H9 (cell line): ENCODE measurements at regions not wholly inside any gene's neighbourhood (a gene's known extent, or its start where the extent isn't known, plus 50 kb on each side); places are given as distances from the start of the nearest gene placed in this dataset.

Experiments
- DNase-seq: peaks from one replicate; pipeline ENCODE4 v3.0.0-alpha.2; 2017
- H2AFZ ChIP-seq: one replicate; pipeline ENCODE4 v1.6.1; 2013; ENCODE audit warnings: mild to moderate bottlenecking, low read length, control low read depth, moderate library complexity
- H2AK5ac ChIP-seq: 2 replicates; pipeline ENCODE4 v1.6.1; 2013; ENCODE audit warnings: low read length, control low read depth, mixed read lengths; ENCODE audit not compliant: insufficient read length
- H2BK120ac ChIP-seq: one replicate; pipeline ENCODE4 v1.6.1; 2013; ENCODE audit warnings: low read depth, mild to moderate bottlenecking, low read length, control low read depth, inconsistent platforms; ENCODE audit not compliant: poor library complexity, severe bottlenecking
- H2BK12ac ChIP-seq: 2 replicates; pipeline ENCODE4 v1.6.1; 2013; ENCODE audit warnings: low read length, control low read depth, mixed read lengths, low read depth; ENCODE audit not compliant: insufficient read length
- H2BK15ac ChIP-seq: 2 replicates; pipeline ENCODE4 v1.6.1; 2013; ENCODE audit warnings: low read depth, low read length, control low read depth
- H2BK20ac ChIP-seq: one replicate; pipeline ENCODE4 v1.6.1; 2013; ENCODE audit warnings: low read depth, mild to moderate bottlenecking, low read length, control low read depth, inconsistent platforms; ENCODE audit not compliant: poor library complexity, severe bottlenecking
- H2BK5ac ChIP-seq: 2 replicates; pipeline ENCODE4 v1.6.1; 2013; ENCODE audit warnings: low read length, control low read depth, mixed read lengths; ENCODE audit not compliant: insufficient read length
- H3K14ac ChIP-seq: 2 replicates; pipeline ENCODE4 v1.6.1; 2013; ENCODE audit warnings: low read length, control low read depth; ENCODE audit not compliant: insufficient read depth
- H3K18ac ChIP-seq: 2 replicates; pipeline ENCODE4 v1.6.1; 2013; ENCODE audit warnings: low read depth, mild to moderate bottlenecking, mixed read lengths, low read length, control low read depth; ENCODE audit not compliant: insufficient read length
- H3K23ac ChIP-seq: 2 replicates; pipeline ENCODE4 v1.6.1; 2013; ENCODE audit warnings: low read length, control low read depth, mixed read lengths, low read depth; ENCODE audit not compliant: insufficient read length
- H3K23me2 ChIP-seq: 2 replicates; pipeline ENCODE4 v1.6.1; 2013; ENCODE audit warnings: low read depth, mild to moderate bottlenecking, mixed read lengths, low read length, control low read depth; ENCODE audit not compliant: insufficient read length, poor library complexity, severe bottlenecking
- H3K27ac ChIP-seq: 2 replicates; pipeline ENCODE4 v1.5.1; 2013; ENCODE audit warnings: low read length, control low read depth, mixed read lengths, low read depth; ENCODE audit not compliant: insufficient read length
- H3K27me3 ChIP-seq: 2 replicates; pipeline ENCODE4 v1.6.1; 2013; ENCODE audit warnings: low read length, control low read depth, inconsistent platforms; ENCODE audit not compliant: insufficient read depth
- H3K4ac ChIP-seq: 2 replicates; pipeline ENCODE4 v1.6.1; 2013; ENCODE audit warnings: low read depth, mild to moderate bottlenecking, control low read depth, inconsistent platforms, low read length, moderate library complexity
- H3K4me1 ChIP-seq: 2 replicates; pipeline ENCODE4 v1.6.1; 2013; ENCODE audit warnings: low read length, control low read depth, inconsistent platforms; ENCODE audit not compliant: insufficient read depth
- H3K4me2 ChIP-seq: 2 replicates; pipeline ENCODE4 v1.6.1; 2013; ENCODE audit warnings: low read length, control low read depth, mixed read lengths; ENCODE audit not compliant: insufficient read length, insufficient read depth
- H3K56ac ChIP-seq: 2 replicates; pipeline ENCODE4 v1.6.1; 2013; ENCODE audit warnings: low read depth, mild to moderate bottlenecking, mixed read lengths, low read length, control low read depth; ENCODE audit not compliant: insufficient read length
- H3K79me1 ChIP-seq: 2 replicates; pipeline ENCODE4 v1.6.1; 2013; ENCODE audit warnings: low read depth, mild to moderate bottlenecking, moderate library complexity, low read length, control low read depth, inconsistent platforms; ENCODE audit not compliant: insufficient read depth, poor library complexity, severe bottlenecking
- H3K79me2 ChIP-seq: 2 replicates; pipeline ENCODE4 v1.6.1; 2013; ENCODE audit warnings: low read length, control low read depth, inconsistent platforms; ENCODE audit not compliant: insufficient read depth
- H3K9ac ChIP-seq: 2 replicates; pipeline ENCODE4 v1.6.1; 2013; ENCODE audit warnings: low read length, control low read depth, mixed read lengths; ENCODE audit not compliant: insufficient read length; ENCODE audit errors: extremely low read depth
- H3K9me3 ChIP-seq: one replicate; pipeline ENCODE4 v1.6.1; 2013; ENCODE audit warnings: low read depth, low read length, inconsistent platforms; ENCODE audit not compliant: control insufficient read depth
- H3T11ph ChIP-seq: one replicate; pipeline ENCODE4 v1.6.1; 2013; ENCODE audit warnings: mild to moderate bottlenecking, low read length, control low read depth, inconsistent platforms
- H4K20me1 ChIP-seq: one replicate; pipeline ENCODE4 v1.6.1; 2013; ENCODE audit not compliant: control insufficient read depth, insufficient read length, insufficient read depth
- H4K5ac ChIP-seq: 2 replicates; pipeline ENCODE4 v1.6.1; 2013; ENCODE audit warnings: low read depth, mild to moderate bottlenecking, mixed read lengths, low read length, control low read depth; ENCODE audit not compliant: insufficient read length
- H4K8ac ChIP-seq: replicated peaks from 2 replicates; pipeline ENCODE4 v1.6.1; 2013; ENCODE audit warnings: low read length, control low read depth, mixed read lengths, low read depth; ENCODE audit not compliant: insufficient read length
- H4K91ac ChIP-seq: 2 replicates; pipeline ENCODE4 v1.6.1; 2013; ENCODE audit warnings: low read depth, mild to moderate bottlenecking, moderate library complexity, mixed read lengths, low read length, control low read depth; ENCODE audit not compliant: insufficient read length
- H3K27ac Mint-ChIP-seq, 3 experiments: 2 replicates in 2 of 3; 3 replicates in 1 of 3; pipeline ENCODE4 v1.8.0; 2020 to 2021; ENCODE audit warnings: mixed read lengths in 3 of 3, mild to moderate bottlenecking in 1 of 3, moderate library complexity in 1 of 3
- H3K27me3 Mint-ChIP-seq: 2 replicates; pipeline ENCODE4 v1.8.0; 2021; ENCODE audit warnings: low read depth, mild to moderate bottlenecking, moderate library complexity, mixed read lengths
- H3K36me3 Mint-ChIP-seq, 3 experiments: 2 replicates in 2 of 3; 3 replicates in 1 of 3; pipeline ENCODE4 v1.8.0; 2020 to 2021; ENCODE audit warnings: low read depth in 3 of 3, mixed read lengths in 3 of 3; ENCODE audit not compliant: insufficient read depth in 1 of 3
- H3K4me1 Mint-ChIP-seq, 2 experiments: 2 replicates each; pipeline ENCODE4 v1.8.0; 2020; ENCODE audit warnings: mixed read lengths in 2 of 2
- H3K4me3 Mint-ChIP-seq, 2 experiments: 2 replicates in 1 of 2; 3 replicates in 1 of 2; pipeline ENCODE4 v1.8.0; 2020 to 2021; ENCODE audit warnings: mild to moderate bottlenecking in 2 of 2, mixed read lengths in 2 of 2, moderate library complexity in 1 of 2
- H3K9me3 Mint-ChIP-seq, 2 experiments: 2 replicates in 1 of 2; 3 replicates in 1 of 2; pipeline ENCODE4 v1.8.0; 2020; ENCODE audit warnings: mild to moderate bottlenecking in 2 of 2, mixed read lengths in 2 of 2, moderate library complexity in 1 of 2
- WGBS: extraction: QIAGEN DNeasy Blood & Tissue Kit; methylation state at CpG from one replicate; pipeline ENCODE4 v1.1.7; 2013; ENCODE audit warnings: missing lambda C conversion rate, low lambda C conversion rate, mixed read lengths; ENCODE audit not compliant: insufficient read length; ENCODE audit errors: extremely low coverage; 5-methylcytosine and 5-hydroxymethylcytosine counted together
- TF ChIP-seq, protein P1 (sequence below): fragments of 200-600 bp; sonication (generic); conservative IDR thresholded peaks from 3 replicates; pipeline ENCODE4 v1.8.0; 2021; ENCODE audit warnings: antibody characterized with exemption, mild to moderate bottlenecking

DNA sequence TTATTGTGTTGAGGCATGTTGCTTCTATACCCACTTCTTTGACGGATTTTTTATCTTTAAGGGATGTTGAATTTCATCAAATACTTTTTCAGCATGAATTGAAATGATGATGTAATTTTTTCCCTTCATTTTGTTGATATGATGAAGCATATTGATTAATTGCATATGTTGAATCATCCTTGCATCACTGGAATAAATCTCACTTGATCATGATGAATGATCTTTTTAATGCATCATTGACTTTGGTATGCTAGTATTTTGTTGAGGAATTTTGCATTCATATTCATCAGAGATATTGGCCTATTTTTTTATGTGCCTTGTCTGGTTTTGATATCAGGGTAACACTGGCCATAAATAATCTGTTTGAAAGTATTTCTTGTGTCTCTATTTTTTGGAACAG lies 754.7 kb downstream of the KCTD8 start:
- Mint-ChIP-seq H3K27me3 (no peaks in the 10 kb centered on the region), H3K4me3 (no peak overlapping the region), H3K4me1 (no peaks in the 10 kb centered on the region), H3K27ac (no peak overlapping the region), H3K9me3 (peaks cover 12 to 22% of the 10 kb centered on the region in 2 experiments; a peak in 4 of 5 replicates), H3K36me3 (peaks cover 0 to 2% (median 0%) of the 10 kb centered on the region in 3 experiments; a peak in 2 of 7 replicates)
- H2BK120ac ChIP-seq = no peak overlapping the region
- H3K9ac ChIP-seq = no peak overlapping the region
- H3K4me1 ChIP-seq = no peaks in the 10 kb centered on the region
- H3K4me2 ChIP-seq = no peak overlapping the region
- no peak overlapping the region for H3T11ph ChIP-seq
- no peaks in the 10 kb centered on the region for H3K23me2 ChIP-seq
- H3K23ac ChIP-seq = no peak overlapping the region
- H3K27ac ChIP-seq = no peak overlapping the region
- no peak overlapping the region for H2BK5ac ChIP-seq
- no peak overlapping the region for H3K14ac ChIP-seq
- H2AFZ ChIP-seq = no peak overlapping the region
- no peak overlapping the region for H3K56ac ChIP-seq
- no peaks in the 10 kb centered on the region for H4K20me1 ChIP-seq
- no peak overlapping the region for H2AK5ac ChIP-seq
- no peaks in the 10 kb centered on the region for H3K9me3 ChIP-seq
- H3K18ac ChIP-seq = no peak overlapping the region
- H3K27me3 ChIP-seq = no peaks in the 10 kb centered on the region
- no peak overlapping the region for H2BK20ac ChIP-seq
- H3K79me1 ChIP-seq = no peaks in the 10 kb centered on the region
- H3K79me2 ChIP-seq = no peaks in the 10 kb centered on the region
- H2BK15ac ChIP-seq = no peak overlapping the region
- H4K5ac ChIP-seq = no peak overlapping the region
- DNase-seq = no peak
- TF ChIP-seq, protein P1, sequence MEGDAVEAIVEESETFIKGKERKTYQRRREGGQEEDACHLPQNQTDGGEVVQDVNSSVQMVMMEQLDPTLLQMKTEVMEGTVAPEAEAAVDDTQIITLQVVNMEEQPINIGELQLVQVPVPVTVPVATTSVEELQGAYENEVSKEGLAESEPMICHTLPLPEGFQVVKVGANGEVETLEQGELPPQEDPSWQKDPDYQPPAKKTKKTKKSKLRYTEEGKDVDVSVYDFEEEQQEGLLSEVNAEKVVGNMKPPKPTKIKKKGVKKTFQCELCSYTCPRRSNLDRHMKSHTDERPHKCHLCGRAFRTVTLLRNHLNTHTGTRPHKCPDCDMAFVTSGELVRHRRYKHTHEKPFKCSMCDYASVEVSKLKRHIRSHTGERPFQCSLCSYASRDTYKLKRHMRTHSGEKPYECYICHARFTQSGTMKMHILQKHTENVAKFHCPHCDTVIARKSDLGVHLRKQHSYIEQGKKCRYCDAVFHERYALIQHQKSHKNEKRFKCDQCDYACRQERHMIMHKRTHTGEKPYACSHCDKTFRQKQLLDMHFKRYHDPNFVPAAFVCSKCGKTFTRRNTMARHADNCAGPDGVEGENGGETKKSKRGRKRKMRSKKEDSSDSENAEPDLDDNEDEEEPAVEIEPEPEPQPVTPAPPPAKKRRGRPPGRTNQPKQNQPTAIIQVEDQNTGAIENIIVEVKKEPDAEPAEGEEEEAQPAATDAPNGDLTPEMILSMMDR = no peak
- no peak overlapping the region for H3K4ac ChIP-seq
- H2BK12ac ChIP-seq = no peak overlapping the region
- WGBS = no CpG with 5 or more reads among the region's 1 CpG
- no peak overlapping the region for H4K91ac ChIP-seq
- H4K8ac ChIP-seq = no peak overlapping the region
